LNCaP clone FGC (cell line): ENCODE measurements at regions not wholly inside any gene's neighbourhood (a gene's known extent, or its start where the extent isn't known, plus 50 kb on each side); places are given as distances from the start of the nearest gene placed in this dataset.
"Not testable (repeated sequence)": the region's sequence is repeated elsewhere in the genome, so short reads cannot be mapped to it uniquely, and the experiment has no call there.

Experiments
- DNase-seq: peaks from one replicate; pipeline ENCODE4 v3.0.0-alpha.2; 2011; ENCODE audit warnings: low read depth
- H3K4me3 ChIP-seq: 2 replicates; pipeline ENCODE4 v1.5.1; 2011; ENCODE audit warnings: mild to moderate bottlenecking, low read depth, low read length, control low read depth
- TF ChIP-seq, protein P1 (sequence below): IDR thresholded peaks from 2 replicates; pipeline ENCODE4 v1.5.1; 2012; ENCODE audit warnings: mild to moderate bottlenecking; ENCODE audit not compliant: control insufficient read depth, insufficient read depth; ENCODE audit errors: extremely low read depth

DNA sequence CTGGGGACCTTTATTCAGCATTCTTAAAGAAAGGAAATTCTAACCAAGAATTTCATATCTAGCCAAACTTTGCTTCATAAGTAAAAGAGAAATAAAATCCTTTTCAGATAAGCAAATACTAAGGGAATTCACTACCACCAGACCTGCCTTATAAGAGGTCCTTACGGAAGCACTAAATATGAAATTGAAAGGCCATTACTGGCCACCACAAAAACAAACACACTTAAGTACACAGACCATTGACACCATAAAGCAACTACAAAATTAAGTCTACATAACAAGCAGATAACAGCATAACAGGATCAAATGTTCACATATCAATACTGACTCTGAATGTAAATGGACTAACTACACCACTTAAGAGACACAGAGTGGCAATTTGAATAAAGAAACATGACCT lies 361.4 kb upstream of the POU5F2 start:
- TF ChIP-seq, protein P1, sequence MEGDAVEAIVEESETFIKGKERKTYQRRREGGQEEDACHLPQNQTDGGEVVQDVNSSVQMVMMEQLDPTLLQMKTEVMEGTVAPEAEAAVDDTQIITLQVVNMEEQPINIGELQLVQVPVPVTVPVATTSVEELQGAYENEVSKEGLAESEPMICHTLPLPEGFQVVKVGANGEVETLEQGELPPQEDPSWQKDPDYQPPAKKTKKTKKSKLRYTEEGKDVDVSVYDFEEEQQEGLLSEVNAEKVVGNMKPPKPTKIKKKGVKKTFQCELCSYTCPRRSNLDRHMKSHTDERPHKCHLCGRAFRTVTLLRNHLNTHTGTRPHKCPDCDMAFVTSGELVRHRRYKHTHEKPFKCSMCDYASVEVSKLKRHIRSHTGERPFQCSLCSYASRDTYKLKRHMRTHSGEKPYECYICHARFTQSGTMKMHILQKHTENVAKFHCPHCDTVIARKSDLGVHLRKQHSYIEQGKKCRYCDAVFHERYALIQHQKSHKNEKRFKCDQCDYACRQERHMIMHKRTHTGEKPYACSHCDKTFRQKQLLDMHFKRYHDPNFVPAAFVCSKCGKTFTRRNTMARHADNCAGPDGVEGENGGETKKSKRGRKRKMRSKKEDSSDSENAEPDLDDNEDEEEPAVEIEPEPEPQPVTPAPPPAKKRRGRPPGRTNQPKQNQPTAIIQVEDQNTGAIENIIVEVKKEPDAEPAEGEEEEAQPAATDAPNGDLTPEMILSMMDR = no peak
- no peak overlapping the region for H3K4me3 ChIP-seq
- no peak for DNase-seq

DNA sequence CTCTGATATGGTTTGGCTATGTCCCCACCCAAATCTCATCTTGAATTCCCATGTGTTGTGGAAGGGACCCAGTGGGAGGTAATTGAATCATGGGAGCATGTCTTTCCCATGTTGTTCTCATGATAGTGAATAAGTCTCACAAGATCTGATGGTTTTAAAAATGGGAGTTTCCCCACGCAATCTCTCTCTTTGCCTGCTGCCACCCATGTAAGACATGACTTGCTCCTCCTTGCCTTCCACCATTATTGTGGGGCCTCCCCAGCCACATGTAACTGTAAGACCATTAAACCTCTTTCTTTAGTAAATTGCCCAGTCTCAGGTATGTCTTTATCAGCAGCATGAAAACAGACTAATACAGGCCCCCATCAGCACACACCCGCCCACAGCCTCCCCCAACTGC lies 356.0 kb upstream of the POU5F2 start:
- H3K4me3 ChIP-seq, DNase-seq: not testable (repeated sequence)

DNA sequence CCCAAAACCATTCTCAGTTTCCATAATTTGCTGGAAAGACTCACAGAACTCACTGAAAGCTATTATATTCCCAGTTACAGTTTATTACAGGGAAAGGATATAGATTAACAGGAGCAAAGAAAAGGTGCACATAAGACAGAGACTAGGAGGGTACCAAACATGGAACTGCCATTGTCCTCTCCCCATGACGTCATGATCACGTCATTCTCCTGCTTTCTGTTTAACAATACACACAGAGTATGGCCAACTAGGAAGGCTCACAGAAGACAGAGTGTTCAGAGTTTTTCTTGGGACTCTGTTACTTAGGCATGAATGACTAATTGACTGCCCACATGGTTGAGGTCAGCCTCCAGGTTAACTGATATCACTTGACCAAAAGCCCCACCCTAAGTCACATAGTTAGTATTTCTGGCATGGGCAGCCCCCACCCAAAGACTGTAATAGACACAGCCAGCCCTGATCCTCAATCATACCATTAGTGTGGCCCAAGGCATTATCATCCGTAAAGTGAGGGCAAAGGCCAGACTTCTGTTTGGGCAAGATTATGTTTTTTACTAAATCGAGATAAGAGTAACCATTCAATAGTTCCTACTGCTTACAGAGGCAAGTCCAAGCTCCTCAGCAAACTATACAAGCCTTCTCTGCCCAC lies 353.5 kb upstream of the POU5F2 start:
- no peak overlapping the region for H3K4me3 ChIP-seq
- TF ChIP-seq, protein P1 = no peak
- DNase-seq = no peak

DNA sequence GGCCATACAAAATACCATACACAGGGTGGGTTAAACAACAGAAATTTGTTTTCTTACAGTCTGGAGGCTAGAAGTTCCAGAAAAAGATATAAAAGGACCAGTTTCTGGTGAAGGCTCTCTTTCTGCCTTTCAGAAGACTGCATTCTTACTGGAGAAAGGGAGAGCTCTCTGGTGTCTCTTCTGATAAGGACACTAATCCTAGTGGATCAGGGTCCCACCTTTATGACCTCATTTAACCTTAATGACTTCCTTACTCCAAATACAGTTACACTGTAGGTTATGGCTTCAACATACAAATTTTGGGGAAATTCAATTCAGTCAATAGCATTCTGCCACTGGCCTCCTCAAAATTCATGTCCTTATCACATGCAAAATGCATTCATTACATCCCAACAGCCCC lies 351.9 kb upstream of the POU5F2 start:
- DNase-seq = no peak

DNA sequence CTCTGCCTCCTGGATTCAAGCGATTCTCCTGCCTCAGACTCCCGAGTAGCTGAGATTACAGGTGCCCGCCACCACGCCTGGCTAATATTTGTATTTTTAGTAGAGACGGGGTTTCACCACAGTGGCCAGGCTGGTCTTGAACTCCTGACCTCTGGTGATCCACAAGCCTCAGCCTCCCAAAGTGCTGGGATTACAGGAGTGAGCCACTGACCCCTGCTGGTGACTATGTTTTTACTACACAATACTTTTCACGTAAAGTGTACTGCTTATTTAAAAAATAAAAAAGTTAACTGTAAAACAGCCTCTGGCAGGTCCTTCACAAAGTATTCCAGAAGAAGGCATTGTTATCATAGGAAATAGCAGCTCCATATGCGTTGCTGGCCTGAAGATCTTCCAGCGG lies 345.2 kb upstream of the POU5F2 start:
- DNase-seq = not testable (repeated sequence)

More for the DNA sequence above, 351.9 kb upstream of the POU5F2 start:
- TF ChIP-seq, protein P1 = no peak
- H3K4me3 ChIP-seq = no peak overlapping the region

DNA sequence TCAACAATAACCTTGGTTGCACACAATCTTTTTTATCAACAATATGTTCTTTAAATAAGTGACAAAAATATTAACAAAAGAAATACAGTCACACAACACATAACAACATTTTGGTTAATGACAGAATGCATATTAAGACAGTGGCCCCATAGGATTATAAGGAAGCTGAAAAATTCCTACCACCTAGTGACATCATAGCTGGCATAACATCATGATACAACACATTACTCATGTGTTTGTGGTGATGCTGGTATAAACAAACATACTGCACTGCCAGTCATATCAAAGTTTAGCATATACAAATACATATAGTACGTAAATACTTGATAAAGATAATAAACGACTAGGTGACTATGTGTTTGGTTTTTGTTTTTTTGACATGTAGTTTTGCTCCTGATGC lies 344.8 kb upstream of the POU5F2 start:
- peak; percentile 30 for DNase-seq
- TF ChIP-seq, protein P1 = no peak
- H3K4me3 ChIP-seq = no peak overlapping the region

More for the DNA sequence above, 345.2 kb upstream of the POU5F2 start:
- TF ChIP-seq, protein P1 = peak; percentile 48
- H3K4me3 ChIP-seq = not testable (repeated sequence)

DNA sequence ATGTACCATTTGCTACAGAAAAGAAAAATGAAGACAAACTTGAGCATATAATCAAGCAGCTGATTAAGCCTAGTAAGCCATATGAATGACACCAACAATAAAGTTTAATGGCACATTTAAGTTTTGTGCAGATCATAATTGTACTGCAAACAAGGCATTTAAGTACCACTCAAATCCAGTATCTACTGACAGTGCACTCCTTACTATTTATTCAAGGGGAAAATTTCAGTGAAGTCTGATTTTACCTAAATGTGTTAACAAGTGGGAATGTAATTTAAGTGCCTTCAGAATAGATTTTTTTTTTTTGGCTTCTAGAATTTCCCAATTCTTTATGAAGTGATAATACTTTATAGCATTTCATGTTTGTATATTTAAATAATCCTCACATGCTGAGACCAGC lies 341.0 kb upstream of the POU5F2 start:
- TF ChIP-seq, protein P1 = no peak
- H3K4me3 ChIP-seq = no peak overlapping the region
- DNase-seq = no peak
